ENCODE measurements at regions not wholly inside any gene's neighbourhood (a gene's known extent, or its start where the extent isn't known, plus 50 kb on each side); places are given as distances from the start of the nearest gene placed in this dataset.

DNA sequence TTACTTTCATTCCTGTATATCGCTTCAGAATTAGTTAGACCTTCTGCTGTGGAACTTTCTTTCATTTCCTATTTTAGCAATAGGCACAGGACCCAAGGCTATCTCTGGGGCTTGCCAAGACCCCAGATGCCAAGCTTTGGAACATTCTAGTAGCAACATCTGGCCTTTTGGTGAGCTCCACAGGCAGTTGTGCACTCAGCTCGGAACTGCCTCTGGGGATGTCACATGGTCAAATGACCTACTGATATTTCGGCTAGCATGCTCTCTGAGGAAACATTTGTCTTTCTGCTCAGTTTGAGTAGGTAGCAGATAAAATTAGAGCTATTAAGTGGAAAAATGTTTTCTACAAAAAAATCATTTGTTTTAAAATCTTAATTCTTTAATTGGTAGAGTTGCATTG, 76.6 kb upstream of the ITGA4 start:
- no peak for DNase-seq (ENCODE audit: low read depth)

DNA sequence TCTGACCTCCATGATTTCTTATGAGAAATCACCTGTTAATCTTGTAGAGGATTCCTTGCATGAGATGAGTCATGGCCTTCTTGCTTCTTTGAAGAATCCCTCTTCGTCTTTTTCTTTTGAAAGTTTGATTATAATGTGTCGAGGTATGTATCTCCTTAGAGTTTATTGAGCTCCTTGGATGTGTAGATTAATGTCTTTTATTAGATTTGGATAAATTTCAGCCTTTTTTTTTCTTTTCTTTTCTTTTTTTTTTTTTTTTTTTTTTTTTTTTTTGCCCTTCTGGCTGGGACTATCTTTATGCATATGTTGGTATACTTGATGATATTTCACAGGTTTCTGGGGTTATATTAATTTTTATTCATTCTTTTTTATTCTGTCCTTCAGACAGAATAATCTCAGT, 72.3 kb upstream of the ITGA4 start:
- no peak for DNase-seq (ENCODE audit: low read depth)

DNA sequence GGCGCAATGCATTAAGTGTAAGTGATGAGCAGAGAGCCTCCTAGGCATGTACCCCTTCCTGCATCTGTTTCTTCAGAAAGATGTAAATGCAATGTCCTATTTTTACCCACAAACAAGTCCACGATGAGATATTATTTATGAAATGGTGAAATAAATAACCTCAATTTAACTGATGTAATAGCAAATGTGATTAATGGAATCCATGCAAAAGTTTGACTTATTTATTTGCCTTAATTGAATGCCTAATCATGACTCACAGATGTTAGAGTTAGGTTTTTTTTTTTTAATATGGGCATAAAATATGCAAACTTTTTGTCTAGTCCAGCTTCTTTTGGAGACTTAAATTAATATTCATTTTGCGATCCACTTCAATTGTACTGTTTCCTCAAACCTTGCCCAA, 67.7 kb upstream of the ITGA4 start:
- no peak for DNase-seq (ENCODE audit: low read depth)

DNA sequence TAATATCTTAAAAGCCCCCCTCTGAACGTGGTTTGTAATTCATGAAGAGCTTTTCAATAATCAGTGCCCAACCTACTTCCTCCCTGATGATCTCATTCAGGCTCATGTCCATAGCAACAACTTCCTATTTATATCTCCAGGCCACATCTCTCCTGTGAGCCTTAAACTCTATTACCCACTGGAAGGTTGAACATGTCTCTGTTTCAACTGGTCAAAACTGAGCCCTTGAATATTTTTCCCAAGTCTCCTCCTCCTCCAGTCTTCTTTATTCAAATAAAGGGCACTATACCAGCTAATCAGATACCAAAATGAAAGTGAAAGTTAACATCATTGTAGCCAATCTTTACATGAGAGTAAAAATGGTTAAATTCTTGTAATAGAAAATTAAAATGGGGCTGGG, 63.7 kb upstream of the ITGA4 start:
- peak; percentile 57 for DNase-seq (ENCODE audit: low read depth)

DNA sequence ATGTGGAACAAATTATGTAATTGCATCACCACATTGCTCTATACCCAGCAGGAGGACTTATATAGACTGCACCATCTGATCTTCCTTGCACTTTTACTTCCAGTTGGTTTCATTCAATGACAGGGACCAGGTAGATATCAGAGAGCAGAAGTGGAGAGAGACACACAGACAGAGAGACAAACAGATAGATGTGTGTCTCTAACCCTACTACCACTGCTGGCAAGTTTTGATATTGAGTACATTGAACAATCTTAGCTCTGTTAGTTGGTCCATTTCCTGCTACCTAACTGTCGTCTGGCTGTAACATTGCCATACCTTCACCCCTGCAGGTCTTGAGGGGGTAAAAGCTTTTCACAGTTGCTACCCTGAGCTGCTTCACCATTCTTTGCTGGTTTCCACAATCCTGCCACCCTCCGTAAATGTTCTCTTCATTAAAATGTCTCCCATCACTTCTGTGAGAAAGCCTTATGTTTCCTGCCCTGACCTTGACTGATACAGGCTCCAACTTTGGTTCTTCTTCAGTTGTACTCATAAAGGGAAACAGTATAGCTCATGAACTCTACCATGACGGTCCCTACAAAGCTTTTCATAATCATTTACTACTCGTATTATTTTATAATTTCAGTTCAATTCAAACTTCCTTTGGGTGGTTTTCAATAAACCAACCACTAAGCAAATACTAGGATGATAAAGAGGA, 62.3 kb upstream of the ITGA4 start:
- DNase-seq (ENCODE audit: low read depth) = no peak

DNA sequence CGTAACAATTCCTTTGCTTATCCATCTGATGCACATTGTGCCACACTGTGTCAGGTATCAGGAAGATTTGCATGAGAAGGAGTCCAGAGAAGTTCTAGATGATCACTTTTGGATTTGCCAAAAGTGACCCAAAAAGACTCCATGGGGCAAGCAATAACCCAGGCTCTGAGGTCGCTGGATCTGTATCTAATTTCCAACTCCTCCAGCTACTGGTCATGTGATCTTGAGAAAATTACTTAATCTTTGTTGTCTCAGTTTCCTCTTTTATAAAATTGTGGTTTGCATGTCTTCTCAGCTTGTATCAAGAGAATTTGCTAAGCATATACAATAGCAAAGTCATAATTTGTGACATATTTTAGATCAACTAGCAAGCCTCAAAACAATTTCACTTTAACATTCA, 61.3 kb upstream of the ITGA4 start:
- DNase-seq (ENCODE audit: low read depth) = no peak

DNA sequence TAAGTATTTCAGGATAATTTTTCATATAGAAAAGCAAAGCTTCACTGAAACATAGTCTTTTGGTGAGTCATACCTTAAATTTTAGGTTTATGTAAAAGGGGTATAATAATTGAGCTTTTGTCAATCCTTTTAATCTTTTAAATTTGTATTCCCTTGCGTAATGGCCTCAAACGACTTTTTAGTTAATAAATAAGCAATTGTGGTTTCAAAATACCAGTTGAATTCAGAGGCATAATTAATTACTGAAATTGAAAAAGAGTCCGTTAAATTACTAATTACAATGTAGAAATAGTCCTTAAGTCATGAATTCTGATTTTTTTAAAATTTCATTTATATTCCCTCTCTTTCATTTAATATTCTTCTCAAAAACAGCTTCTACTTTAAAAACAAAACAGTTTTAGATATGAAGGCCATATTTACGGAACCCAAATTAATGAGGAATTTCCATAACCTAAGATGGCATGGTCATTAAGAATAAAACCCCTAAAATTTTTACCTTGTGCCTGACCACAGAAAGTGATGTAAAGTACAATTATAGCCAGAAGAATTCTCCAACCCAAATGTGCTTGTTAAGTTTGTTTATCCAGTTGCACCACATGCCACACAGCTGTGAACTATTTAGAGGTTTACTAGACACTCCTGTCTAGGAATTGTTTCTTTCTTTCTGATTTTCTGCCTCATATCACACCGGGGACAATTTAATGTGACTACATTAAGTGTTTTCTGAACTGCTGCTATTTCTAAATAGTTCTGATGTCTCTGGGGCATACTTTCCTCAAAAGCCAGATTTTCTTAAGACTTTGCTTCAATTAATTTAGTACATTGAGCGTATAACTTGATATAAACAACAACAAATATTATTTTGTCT, 60.7 kb upstream of the ITGA4 start:
- DNase-seq (ENCODE audit: low read depth) = peak; percentile 30

DNA sequence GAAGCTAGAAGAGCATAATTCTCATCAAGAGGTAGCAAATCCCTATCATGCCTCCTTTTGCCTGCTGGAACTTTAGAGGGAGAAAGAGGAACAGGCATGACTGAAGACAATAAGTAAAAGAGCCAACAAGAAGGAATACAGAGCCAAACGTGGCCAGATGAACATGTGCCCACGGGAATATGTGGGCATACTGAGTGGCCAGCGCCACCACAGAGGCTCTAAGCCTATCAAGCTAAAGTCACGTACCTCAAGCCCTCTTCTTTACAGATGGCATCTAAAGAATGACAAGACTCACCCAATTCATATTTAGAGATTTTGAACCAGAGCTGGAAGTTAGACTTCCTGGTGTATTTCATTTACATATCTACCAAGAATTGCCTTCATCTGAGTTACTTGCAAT, 59.9 kb upstream of the ITGA4 start:
- no peak for DNase-seq (ENCODE audit: low read depth)

DNA sequence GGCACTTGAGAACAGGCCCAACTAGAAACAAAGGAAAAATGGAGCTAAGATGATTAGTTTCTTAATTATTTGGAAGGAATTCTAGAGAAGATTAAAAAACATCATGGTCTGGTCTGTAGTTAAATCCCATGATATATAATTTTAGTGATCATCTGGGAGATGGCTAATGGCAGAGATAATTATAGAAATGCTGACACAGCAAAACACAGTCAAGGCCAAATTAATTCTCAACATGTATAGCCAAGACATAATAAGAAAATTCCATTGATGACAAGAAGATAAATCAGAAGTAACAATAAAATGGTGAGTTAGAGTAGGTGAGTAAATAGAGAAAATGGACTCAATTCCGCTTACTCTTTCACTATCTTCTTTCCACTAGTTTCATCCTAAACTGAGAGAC, 59.2 kb upstream of the ITGA4 start:
- DNase-seq (ENCODE audit: low read depth) = no peak

DNA sequence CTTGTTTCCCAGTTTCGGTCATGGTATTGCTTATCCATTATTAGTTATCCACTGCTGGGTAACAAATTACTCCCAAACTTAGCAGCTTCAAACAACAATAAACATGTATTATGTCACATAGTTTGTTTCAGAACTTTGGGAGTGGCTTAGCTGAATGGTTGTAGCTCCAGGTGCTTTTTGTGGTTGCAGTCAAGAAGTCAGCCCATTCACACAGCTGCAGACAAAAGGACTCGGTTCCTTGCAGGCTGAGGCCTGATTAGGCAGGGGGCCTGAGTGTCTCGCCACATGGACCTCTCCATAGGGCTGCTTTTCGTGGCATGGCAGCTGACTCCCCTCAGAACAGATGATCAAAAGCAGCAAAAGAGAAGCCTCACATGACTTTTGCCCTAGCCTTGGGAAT, 58.2 kb upstream of the ITGA4 start:
- DNase-seq (ENCODE audit: low read depth) = no peak

DNA sequence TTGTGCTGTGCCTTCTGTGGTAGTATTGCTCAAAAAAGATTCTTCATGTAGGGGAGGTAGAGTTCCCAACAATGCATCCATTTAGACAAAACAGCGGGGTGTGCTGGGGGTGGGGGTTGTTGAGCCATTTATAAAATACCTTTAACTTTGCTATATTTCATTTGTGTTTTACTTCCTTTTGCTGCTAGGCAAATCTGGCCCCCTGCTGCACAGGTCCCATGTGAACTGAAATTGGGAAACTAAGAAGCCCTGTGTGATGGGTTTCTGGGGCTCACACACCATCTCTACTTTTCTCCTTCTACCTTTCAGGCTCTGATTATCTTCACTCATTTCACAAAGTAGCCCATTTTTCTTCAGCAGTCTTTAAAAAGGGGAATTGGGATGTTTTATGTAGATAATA, 52.7 kb upstream of the ITGA4 start:
- no peak for DNase-seq (ENCODE audit: low read depth)

DNA sequence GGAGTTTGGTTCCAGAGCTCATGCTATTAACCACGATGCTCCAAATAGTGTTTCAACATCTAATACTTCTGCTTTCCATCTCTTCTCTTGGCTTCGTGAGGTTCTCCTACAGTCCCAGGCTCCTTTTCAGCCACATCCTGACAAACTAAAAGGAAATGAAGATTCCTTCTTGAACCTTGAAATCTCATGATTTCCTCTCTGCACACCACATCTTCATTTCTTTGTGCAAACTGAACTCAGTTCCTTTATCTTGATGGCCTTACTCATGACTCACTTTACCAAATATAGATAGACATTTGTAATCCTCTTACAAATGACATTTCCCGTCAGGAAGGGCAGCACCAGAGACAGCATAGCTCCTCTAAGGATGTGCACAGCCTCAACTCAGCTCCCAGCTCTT, 50.0 kb upstream of the ITGA4 start:
- no peak for DNase-seq (ENCODE audit: low read depth)
